HG02798 (cell line): ENCODE measurements at regions not wholly inside any gene's neighbourhood (a gene's known extent, or its start where the extent isn't known, plus 50 kb on each side); places are given as distances from the start of the nearest gene placed in this dataset.
"Not testable (repeated sequence)": the region's sequence is repeated elsewhere in the genome, so short reads cannot be mapped to it uniquely, and the experiment has no call there.

ENCODE experiments used
- ATAC-seq: cut with Tn5 transposase; IDR thresholded peaks from one replicate; pipeline ENCODE4 v1.9.1; 2021; ENCODE audit warnings: mild to moderate bottlenecking; ENCODE audit not compliant: unreplicated experiment, poor library complexity

DNA sequence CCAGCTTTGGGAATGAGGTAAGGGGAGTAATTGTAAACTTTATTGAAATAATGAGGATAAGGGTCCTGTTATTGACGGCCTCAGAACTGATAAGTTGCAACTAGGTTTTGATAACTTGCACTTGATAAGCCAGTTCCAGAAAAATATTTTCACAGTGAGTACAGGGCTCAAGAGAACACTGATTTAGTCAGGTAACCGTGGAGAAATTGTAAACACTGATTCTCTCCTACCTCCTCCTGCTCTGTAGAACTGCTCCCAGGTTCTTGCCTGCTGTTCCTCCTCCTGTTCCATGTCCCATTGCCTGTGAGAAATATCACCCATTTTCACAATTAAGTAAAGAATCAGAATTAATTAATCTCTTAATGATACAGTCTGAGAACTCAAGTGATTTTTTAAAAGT, 55.0 kb upstream of the CXXC4 start:
- no peak for ATAC-seq

GRCh38 chr4:104559502-104559901, 64.8 kb upstream of the CXXC4 start:
- ATAC-seq: peak; percentile 76

DNA sequence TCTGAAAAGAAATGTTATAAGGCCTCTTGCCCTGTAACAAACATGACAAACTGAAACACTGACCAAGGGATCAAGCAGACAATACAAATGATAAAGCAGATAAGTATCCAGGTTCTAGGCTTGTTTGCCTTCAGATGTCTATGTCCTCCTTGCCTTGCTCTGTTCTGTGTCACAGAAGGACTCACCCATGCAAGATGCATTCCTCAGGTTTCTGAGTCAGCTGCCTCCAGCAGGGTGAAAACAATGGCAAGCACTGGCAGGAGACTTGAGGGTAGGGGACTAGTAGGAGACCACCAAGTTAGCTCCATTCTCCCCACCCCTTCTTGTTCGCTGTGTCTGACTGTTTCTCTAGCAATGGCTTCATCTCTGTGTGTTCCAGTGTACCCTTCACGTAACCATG, 76.6 kb upstream of the CXXC4 start:
- ATAC-seq: no peak

DNA sequence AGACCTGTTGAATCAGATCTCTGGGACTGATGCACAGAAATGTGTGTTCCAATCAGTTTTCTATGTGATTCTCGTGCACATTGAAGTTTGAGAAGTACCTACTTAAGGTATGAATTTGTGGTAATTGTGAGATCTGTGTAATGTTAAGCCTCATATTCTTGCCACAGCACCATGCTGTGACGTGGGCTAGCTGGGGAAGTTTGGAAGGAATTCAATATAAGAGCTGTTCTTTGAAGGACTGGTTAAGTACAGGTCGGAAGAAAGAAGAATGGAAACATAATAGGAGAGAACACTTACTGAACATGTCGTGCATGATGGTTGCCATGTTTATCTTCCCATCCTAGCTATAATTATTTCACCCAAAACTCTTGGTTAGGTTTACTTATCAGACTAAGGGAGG, 79.7 kb upstream of the CXXC4 start:
- ATAC-seq: no peak

- no peak for ATAC-seq
Measured at GRCh38 chr4:104575278-104575677, 80.6 kb upstream of the CXXC4 start.

- ATAC-seq: no peak
Measured at GRCh38 chr4:104577405-104577804, 82.7 kb upstream of the CXXC4 start.

DNA sequence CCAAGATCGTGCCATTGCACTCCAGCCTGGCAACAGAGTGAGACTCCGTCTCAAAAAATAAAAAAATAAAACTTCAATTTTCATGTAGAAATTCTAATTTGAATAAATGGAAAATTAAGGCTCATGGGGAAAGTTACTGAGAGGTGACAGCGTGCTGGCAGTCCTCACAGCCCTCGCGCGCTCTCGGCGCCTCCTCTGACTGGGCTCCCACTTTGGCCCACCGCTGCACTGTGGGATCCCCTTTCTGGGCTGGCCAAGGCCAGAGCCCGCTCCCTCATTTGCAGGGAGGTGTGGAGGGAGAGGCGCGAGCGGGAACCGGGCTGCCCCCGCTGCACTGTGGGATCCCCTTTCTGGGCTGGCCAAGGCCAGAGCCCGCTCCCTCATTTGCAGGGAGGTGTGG, 86.8 kb upstream of the CXXC4 start:
- ATAC-seq: not testable (repeated sequence)

GRCh38 chr4:104582056-104582455, 87.4 kb upstream of the CXXC4 start:
- not testable (repeated sequence) for ATAC-seq

GRCh38 chr4:104589264-104589868, 94.7 kb upstream of the CXXC4 start:
- no peak for ATAC-seq

GRCh38 chr4:104591510-104591911, 96.8 kb upstream of the CXXC4 start:
- no peak for ATAC-seq

DNA sequence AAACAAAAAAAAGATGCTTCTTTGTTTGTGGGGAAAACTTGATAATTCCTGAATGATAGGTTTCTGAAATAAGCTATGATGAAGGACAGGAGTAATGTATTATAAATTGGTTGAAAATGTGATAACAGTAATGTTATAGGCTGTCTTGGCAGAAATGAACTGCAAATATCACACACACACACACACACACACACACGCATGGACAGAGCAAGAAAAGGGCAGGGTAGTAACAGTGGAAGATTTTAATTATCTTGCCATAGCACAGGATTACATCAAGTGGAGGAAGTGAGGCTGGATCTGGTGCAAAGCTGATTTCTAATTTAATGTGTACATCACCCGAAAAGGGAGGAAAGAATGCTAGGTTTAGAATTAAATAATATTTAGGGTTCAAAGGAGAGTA, 97.5 kb upstream of the CXXC4 start:
- no peak for ATAC-seq

DNA sequence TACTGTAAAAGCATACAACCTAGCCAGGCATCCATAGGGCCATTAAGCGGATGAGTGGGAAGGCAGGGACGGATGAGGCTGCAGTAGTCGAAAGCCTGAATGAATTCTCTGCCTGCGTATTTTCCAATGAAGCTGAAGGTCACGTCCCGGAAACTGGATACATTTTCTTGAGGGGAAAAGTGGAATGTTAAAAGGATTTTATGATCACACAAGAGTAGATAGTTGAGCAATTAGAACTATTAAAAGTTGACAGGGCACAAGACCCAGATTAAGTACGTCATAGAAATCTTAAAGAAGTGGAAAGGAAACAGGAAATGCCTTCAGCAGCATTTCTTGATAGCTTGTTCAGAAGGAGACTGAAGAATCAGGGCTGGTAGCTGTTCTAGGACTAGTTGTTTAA, 98.3 kb upstream of the CXXC4 start:
- no peak for ATAC-seq

- ATAC-seq: no peak
Measured at GRCh38 chr4:104596189-104596588, 101.5 kb upstream of the CXXC4 start.

GRCh38 chr4:104615496-104615895, 120.8 kb upstream of the CXXC4 start:
- ATAC-seq: no peak

- no peak for ATAC-seq
Measured at GRCh38 chr4:104615926-104616325, 121.2 kb upstream of the CXXC4 start.

- ATAC-seq: no peak
Measured at GRCh38 chr4:104616401-104616820, 121.7 kb upstream of the CXXC4 start.

GRCh38 chr4:104625706-104626105, 131.0 kb upstream of the CXXC4 start:
- no peak for ATAC-seq

DNA sequence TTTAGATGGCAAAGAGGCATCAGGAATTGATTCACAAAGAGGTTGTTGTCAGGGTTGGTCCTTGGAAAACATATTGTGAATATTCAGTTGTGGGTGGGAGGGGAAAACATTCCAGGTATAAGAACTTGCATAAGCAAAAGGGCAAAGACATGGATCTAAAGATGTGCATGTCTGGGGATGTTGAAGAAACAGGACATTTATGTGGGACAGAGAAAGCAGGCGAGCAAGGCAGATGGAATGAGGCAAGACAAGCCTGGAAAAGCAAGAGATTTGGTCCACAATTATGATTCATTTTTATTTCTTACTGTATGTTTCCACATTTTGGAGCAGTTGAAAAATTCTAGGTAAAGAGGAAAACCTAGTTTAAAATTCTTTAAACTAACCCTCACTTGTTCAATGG, 134.9 kb upstream of the CXXC4 start:
- no peak for ATAC-seq

- ATAC-seq: no peak
Measured at GRCh38 chr4:104630272-104630671, 135.6 kb upstream of the CXXC4 start.

GRCh38 chr4:104631000-104631399, 136.3 kb upstream of the CXXC4 start:
- ATAC-seq: no peak

GRCh38 chr4:104641418-104641817, 146.7 kb upstream of the CXXC4 start:
- ATAC-seq: no peak

- ATAC-seq: no peak
Measured at GRCh38 chr4:104642521-104642920, 147.8 kb upstream of the CXXC4 start.

- no peak for ATAC-seq
Measured at GRCh38 chr4:104643805-104644204, 149.1 kb upstream of the CXXC4 start.
